Thyroid gland (tissue), 4 donors: ENCODE measurements at regions not wholly inside any gene's neighbourhood (a gene's known extent, or its start where the extent isn't known, plus 50 kb on each side); places are given as distances from the start of the nearest gene placed in this dataset.

Source experiments
- DNase-seq, 2 donors: peaks; one replicate each; pipeline ENCODE4 v3.0.0-alpha.2; 2019
- H3K27ac ChIP-seq, 3 donors: fragments of 200-600 bp; sonication (generic); 1 replicate in 2 of 3; 2 replicates in 1 of 3; pipeline ENCODE4 v1.5.1; 2016 to 2019; ENCODE audit warnings: mild to moderate bottlenecking in 1 of 3, moderate library complexity in 1 of 3
- H3K27me3 ChIP-seq: fragments of 200-600 bp; sonication (generic); one replicate; pipeline ENCODE4 v1.5.1; 2019
- H3K36me3 ChIP-seq, 2 donors: fragments of 200-600 bp; sonication (generic); one replicate each; pipeline ENCODE4 v1.5.1; 2016 to 2019
- H3K4me1 ChIP-seq, 2 donors: fragments of 200-600 bp; sonication (generic); one replicate each; pipeline ENCODE4 v1.5.1; 2017 to 2019
- H3K4me3 ChIP-seq, 3 donors: fragments of 200-600 bp; sonication (generic); replicated peaks in 1 of 3; 1 replicate in 2 of 3; 2 replicates in 1 of 3; pipeline ENCODE4 v1.5.1; 2016; ENCODE audit warnings: mild to moderate bottlenecking in 1 of 3
- H3K9me3 ChIP-seq: fragments of 200-600 bp; sonication (generic); one replicate; pipeline ENCODE4 v1.5.1; 2017
- CTCF ChIP-seq, 6 experiments: fragments of 200-600 bp in 3 of 6; fragments of 450-650 bp in 3 of 6; sonication (generic) in 3 of 6; IDR thresholded peaks; one replicate each; pipeline ENCODE4 v1.5.1; 2016 to 2019; ENCODE audit warnings: antibody characterized with exemption in 6 of 6, mild to moderate bottlenecking in 2 of 6, inconsistent platforms in 1 of 6, moderate library complexity in 1 of 6
- POLR2A ChIP-seq, 2 donors: fragments of 450-650 bp; IDR thresholded peaks; one replicate each; pipeline ENCODE4 v1.6.1; 2017; ENCODE audit warnings: antibody characterized with exemption in 2 of 2, mild to moderate bottlenecking in 2 of 2, moderate library complexity in 1 of 2
- WGBS, 2 donors: methylation state at CpG; one replicate each; pipeline ENCODE4 v1.1.5; 2017; 5-methylcytosine and 5-hydroxymethylcytosine counted together
- intact Hi-C: fragments of 100-400 bp; cut with DNase I; formaldehyde crosslinking; loops from one replicate; pipeline ENCODE4 v1.15.1; 2023

GRCh38 chr1:109821831-109822745 lies 58.4 kb upstream of the EPS8L3 start:
- Histone ChIP-seq H3K4me1 (peaks cover 10 to 34% of the 10 kb centered on the region in 2 donors), H3K9me3 (no peaks in the 10 kb centered on the region), H3K27ac (peak overlapping the region in 1 of 3 donors; percentile 58), H3K36me3 (no peaks in the 10 kb centered on the region), H3K4me3 (no peak overlapping the region), H3K27me3 (no peaks in the 10 kb centered on the region)
- 82 to 88% methylated on average over 14 of the region's 14 CpGs for WGBS, 2 donors
- intact Hi-C loops: no loop called here
- TF ChIP-seq CTCF (IDR thresholded peaks at IDR 0.05): no peak
- no peak for TF ChIP-seq POLR2A (IDR thresholded peaks at IDR 0.05)
- DNase-seq: peak in 1 of 2 donors; percentile 11

- intact Hi-C loops: no loop called here
- no peak for TF ChIP-seq CTCF (IDR thresholded peaks at IDR 0.05)
- TF ChIP-seq POLR2A (IDR thresholded peaks at IDR 0.05): no peak
- Histone ChIP-seq H3K9me3 (no peaks in the 10 kb centered on the region), H3K27ac (peak overlapping the region in 1 of 3 donors; percentile 58), H3K36me3 (no peaks in the 10 kb centered on the region), H3K27me3 (no peaks in the 10 kb centered on the region), H3K4me1 (peaks cover 7 to 29% of the 10 kb centered on the region in 2 donors), H3K4me3 (no peak overlapping the region)
- peak in 1 of 2 donors; percentile 15 for DNase-seq
- 73 to 82% methylated on average over 7 to 8 of the region's 8 CpGs for WGBS, 2 donors
Measured at GRCh38 chr1:109821221-109821669, 57.5 kb upstream of the EPS8L3 start.

- H3K9me3 ChIP-seq: no peaks in the 10 kb centered on the region
- intact Hi-C loops: no loop called here
- DNase-seq: no peak
- no peaks in the 10 kb centered on the region for H3K27me3 ChIP-seq
- H3K4me3 ChIP-seq: no peak overlapping the region
- peaks cover 7 to 29% of the 10 kb centered on the region in 2 donors for H3K4me1 ChIP-seq
- 92% methylated on average over 3 of the region's 3 CpGs for WGBS, 2 donors
- no peaks in the 10 kb centered on the region for H3K36me3 ChIP-seq
- TF ChIP-seq CTCF (IDR thresholded peaks at IDR 0.05) (no peak), POLR2A (IDR thresholded peaks at IDR 0.05) (no peak)
- H3K27ac ChIP-seq: no peak overlapping the region
Measured at GRCh38 chr1:109819906-109820305, 56.2 kb upstream of the EPS8L3 start.

GRCh38 chr1:109818988-109819764 lies 55.5 kb upstream of the EPS8L3 start:
- no peaks in the 10 kb centered on the region for H3K36me3 ChIP-seq
- TF ChIP-seq POLR2A (IDR thresholded peaks at IDR 0.05) (no peak), CTCF (IDR thresholded peaks at IDR 0.05) (no peak)
- peaks cover 6 to 25% of the 10 kb centered on the region in 2 donors for H3K4me1 ChIP-seq
- no peak overlapping the region for H3K4me3 ChIP-seq
- 92 to 93% methylated on average over 7 to 9 of the region's 9 CpGs for WGBS, 2 donors
- H3K27me3 ChIP-seq: no peaks in the 10 kb centered on the region
- DNase-seq: no peak
- no peak overlapping the region for H3K27ac ChIP-seq
- H3K9me3 ChIP-seq: no peaks in the 10 kb centered on the region
- intact Hi-C loops: no loop called here
